Kidney (tissue), 13 donors: ENCODE measurements at regions not wholly inside any gene's neighbourhood (a gene's known extent, or its start where the extent isn't known, plus 50 kb on each side); places are given as distances from the start of the nearest gene placed in this dataset.
A peak's percentile ranks its signal among the peaks of the same experiment; 100 is the strongest.

Experiments used
- DNase-seq, 5 donors: peaks; one replicate each; pipeline ENCODE4 v3.0.0-alpha.2; 2013 to 2020
- FAIRE-seq: peaks from 2 replicates; lab custom pipeline; 2012; peaks lifted over from hg19 to GRCh38; lab: Jason Lieb, UNC
- H3K27ac ChIP-seq, 2 donors: one replicate each; pipeline ENCODE4 v1.7.0; 2013; ENCODE audit warnings: low read depth in 2 of 2, low read length in 2 of 2, inconsistent platforms in 1 of 2
- H3K27me3 ChIP-seq: one replicate; pipeline ENCODE4 v1.7.1; 2013; ENCODE audit warnings: low read length, inconsistent platforms; ENCODE audit not compliant: control insufficient read depth, insufficient read depth
- H3K36me3 ChIP-seq, 3 donors: one replicate each; pipeline versions ENCODE4 v1.7.0 to v1.7.1; 2013; ENCODE audit warnings: low read length in 3 of 3, control low read depth in 1 of 3, inconsistent platforms in 1 of 3; ENCODE audit not compliant: insufficient read depth in 3 of 3, control insufficient read depth in 2 of 3
- H3K4me1 ChIP-seq, 3 donors: one replicate each; pipeline versions ENCODE4 v1.7.0 to v1.7.1; 2013; ENCODE audit warnings: low read length in 3 of 3, inconsistent platforms in 1 of 3, low read depth in 1 of 3; ENCODE audit not compliant: control insufficient read depth in 2 of 3, insufficient read depth in 2 of 3
- H3K4me3 ChIP-seq, 3 donors: one replicate each; pipeline versions ENCODE4 v1.7.0 to v1.8.1; 2013; ENCODE audit warnings: low read length in 3 of 3, control low read depth in 1 of 3, inconsistent platforms in 1 of 3
- H3K9ac ChIP-seq, 3 donors: one replicate each; pipeline versions ENCODE4 v1.7.0 to v1.7.1; 2013; ENCODE audit warnings: low read length in 3 of 3, control low read depth in 1 of 3, inconsistent platforms in 1 of 3
- H3K9me3 ChIP-seq, 3 donors: one replicate each; pipeline versions ENCODE4 v1.7.0 to v1.7.1; 2013; ENCODE audit warnings: low read length in 3 of 3, control low read depth in 1 of 3, inconsistent platforms in 1 of 3; ENCODE audit not compliant: control insufficient read depth in 2 of 3, insufficient read depth in 1 of 3
- intact Hi-C: fragments of 100-400 bp; cut with DNase I; formaldehyde crosslinking; loops from one replicate; pipeline ENCODE4 v1.11.1; 2022
- TF ChIP-seq, protein P1 (sequence below): IDR thresholded peaks from 3 replicates; pipeline ENCODE4 v1.5.1; 2012; ENCODE audit warnings: mild to moderate bottlenecking, moderate library complexity, borderline replicate concordance; ENCODE audit not compliant: insufficient read depth; ENCODE audit errors: extremely low read depth
- donor health status: control.
- donor health status: control.
- donor health status: control.
- donor health status: control.
- donor health status: control.
- donor health status: DM: yes; HTN: yes; CAD: no.
- donor health status: Normal renal cell carcinoma (clear cell type).

DNA sequence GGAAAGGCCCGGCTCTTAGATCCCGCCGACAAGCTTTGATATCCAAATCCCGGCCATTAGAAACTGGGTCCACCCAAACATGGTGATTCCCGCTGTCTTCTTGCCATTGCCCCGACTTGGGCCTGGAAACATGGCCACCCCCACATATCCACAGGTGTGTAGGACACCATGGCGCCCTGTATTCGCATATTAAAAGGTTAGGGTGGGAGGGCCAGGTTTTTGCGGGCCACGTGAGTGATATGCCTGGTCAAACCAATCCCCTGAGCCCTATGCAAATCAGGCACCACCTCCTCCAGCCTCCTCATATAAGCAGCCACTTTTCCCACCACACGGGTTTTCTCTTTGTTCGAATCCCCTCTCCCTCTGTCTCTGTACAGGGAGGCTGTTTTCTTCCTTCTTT, 766.4 kb downstream of the UQCRFS1 start:
- no peak overlapping the region for H3K4me3 ChIP-seq
- no peaks in the 10 kb centered on the region for H3K36me3 ChIP-seq
- FAIRE-seq (no peak), DNase-seq (no peak)
- no peak overlapping the region for H3K9ac ChIP-seq
- H3K27ac ChIP-seq = no peak overlapping the region
- H3K9me3 ChIP-seq = no peaks in the 10 kb centered on the region
- H3K27me3 ChIP-seq = no peaks in the 10 kb centered on the region
- no peaks in the 10 kb centered on the region for H3K4me1 ChIP-seq
- TF ChIP-seq, protein P1, sequence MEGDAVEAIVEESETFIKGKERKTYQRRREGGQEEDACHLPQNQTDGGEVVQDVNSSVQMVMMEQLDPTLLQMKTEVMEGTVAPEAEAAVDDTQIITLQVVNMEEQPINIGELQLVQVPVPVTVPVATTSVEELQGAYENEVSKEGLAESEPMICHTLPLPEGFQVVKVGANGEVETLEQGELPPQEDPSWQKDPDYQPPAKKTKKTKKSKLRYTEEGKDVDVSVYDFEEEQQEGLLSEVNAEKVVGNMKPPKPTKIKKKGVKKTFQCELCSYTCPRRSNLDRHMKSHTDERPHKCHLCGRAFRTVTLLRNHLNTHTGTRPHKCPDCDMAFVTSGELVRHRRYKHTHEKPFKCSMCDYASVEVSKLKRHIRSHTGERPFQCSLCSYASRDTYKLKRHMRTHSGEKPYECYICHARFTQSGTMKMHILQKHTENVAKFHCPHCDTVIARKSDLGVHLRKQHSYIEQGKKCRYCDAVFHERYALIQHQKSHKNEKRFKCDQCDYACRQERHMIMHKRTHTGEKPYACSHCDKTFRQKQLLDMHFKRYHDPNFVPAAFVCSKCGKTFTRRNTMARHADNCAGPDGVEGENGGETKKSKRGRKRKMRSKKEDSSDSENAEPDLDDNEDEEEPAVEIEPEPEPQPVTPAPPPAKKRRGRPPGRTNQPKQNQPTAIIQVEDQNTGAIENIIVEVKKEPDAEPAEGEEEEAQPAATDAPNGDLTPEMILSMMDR = no peak
- intact Hi-C loops = no loop called here

DNA sequence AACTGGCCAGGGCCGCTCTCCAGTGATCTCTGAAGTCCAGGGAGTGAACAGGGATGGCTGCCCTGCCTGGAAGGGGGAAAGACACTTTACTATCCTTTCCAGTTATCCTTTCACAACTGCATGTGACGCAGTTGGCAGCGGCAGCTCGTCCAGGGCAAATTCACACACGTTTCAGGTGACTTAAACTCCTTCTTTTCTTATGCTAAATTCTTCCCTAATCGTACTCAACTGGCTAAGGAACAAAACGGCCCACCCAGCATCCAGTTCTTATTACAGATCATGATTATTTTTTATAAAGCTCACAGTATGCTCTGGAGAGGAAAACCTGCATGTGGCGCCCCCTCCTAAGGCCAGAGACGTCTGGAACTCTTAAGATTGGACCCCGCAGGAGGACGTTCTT, 767.1 kb downstream of the UQCRFS1 start:
- Histone ChIP-seq H3K4me1 (no peaks in the 10 kb centered on the region), H3K27ac (no peak overlapping the region), H3K9me3 (no peaks in the 10 kb centered on the region), H3K4me3 (no peak overlapping the region), H3K9ac (no peak overlapping the region), H3K36me3 (no peaks in the 10 kb centered on the region), H3K27me3 (no peaks in the 10 kb centered on the region)
- DNase-seq (no peak), FAIRE-seq (no peak)
- TF ChIP-seq, protein P1 = no peak
- intact Hi-C loops = no loop called here

DNA sequence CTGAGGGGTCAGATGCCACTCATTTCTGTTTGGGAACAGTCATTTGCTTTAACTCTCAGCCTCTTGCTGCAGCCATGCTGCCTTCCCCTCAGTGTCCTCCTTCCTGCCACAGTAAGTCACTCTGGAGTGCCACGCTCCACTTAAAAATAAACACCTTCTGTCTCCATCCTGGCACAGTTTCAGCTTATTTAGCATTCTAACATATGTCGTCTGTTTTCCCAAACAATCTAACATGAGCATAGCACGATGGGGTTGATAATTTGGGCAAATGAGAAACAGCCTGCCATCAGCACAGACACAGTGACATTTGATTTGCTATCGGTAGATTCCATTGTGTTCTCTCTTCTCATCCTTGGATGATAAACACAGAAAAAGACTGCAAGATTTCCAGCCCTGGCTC, 768.6 kb downstream of the UQCRFS1 start:
- DNase-seq (no peak), FAIRE-seq (no peak)
- H3K36me3 ChIP-seq = no peaks in the 10 kb centered on the region
- H3K27ac ChIP-seq = no peak overlapping the region
- no peaks in the 10 kb centered on the region for H3K9me3 ChIP-seq
- intact Hi-C loops = no loop called here
- no peaks in the 10 kb centered on the region for H3K27me3 ChIP-seq
- H3K4me3 ChIP-seq = no peak overlapping the region
- H3K4me1 ChIP-seq = no peaks in the 10 kb centered on the region
- no peak overlapping the region for H3K9ac ChIP-seq
- TF ChIP-seq, protein P1 = no peak

DNA sequence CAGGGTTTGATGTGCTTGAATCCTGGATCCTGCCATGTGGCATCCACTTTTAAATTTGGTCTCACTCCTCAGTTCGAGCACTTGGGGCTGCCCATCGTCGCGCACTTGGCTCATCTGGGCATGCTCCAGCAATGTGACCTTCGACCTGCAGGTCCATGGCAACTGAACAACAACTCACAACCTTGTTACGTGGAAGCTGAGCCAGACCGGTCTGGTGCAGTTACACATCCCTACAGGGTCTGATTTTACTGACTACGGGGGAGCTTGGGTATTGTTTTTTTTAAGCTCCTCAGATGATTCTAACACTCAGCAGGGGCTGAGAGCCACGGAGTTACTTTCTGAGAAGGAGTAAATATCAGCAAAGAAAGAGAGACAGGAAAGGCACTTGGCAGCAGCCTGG, 769.6 kb downstream of the UQCRFS1 start:
- Histone ChIP-seq H3K36me3 (no peaks in the 10 kb centered on the region), H3K9me3 (no peaks in the 10 kb centered on the region), H3K9ac (no peak overlapping the region), H3K27me3 (no peaks in the 10 kb centered on the region), H3K27ac (no peak overlapping the region), H3K4me3 (no peak overlapping the region), H3K4me1 (no peaks in the 10 kb centered on the region)
- FAIRE-seq (no peak), DNase-seq (peak in 4 of 5 donors; percentile 71 to 79 (median 76))
- intact Hi-C loops = no loop called here
- TF ChIP-seq, protein P1 = no peak
